ENCODE measurements at regions not wholly inside any gene's neighbourhood (a gene's known extent, or its start where the extent isn't known, plus 50 kb on each side); places are given as distances from the start of the nearest gene placed in this dataset.

DNA sequence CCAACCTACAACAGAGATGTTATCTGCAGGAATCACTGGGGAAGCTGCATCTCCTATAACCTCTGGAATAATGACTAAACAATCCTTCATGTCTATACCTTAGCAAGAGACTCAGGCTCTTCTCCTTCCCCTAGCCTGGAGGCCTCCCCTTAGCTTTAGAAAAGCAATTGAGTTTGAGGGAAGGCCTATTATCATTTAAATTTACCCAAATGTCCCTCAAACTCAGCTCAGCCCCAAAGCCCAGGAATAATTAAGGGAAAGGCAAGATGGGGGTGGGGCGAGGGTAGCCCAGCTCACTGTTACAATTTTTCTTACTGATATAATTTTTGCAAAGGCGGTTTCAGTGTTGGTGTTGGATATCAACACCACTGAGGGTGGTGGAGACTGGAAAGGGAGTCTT is 151.4 kb upstream of the EEA1 start:
- H3K79me2 ChIP-seq (ENCODE audit: insufficient read depth, low read length), result no peaks in the 10 kb centered on the region
- intact Hi-C loops (cut with micrococcal nuclease), result no loop called here
- H3K4me1 ChIP-seq (ENCODE audit: control insufficient read depth in 1 of 2, insufficient read depth in 2 of 2, low read length in 2 of 2), result no peaks in the 10 kb centered on the region
- ChIA-PET RAD21 (ENCODE audit: low non-redundant PET in 1 of 2, low total read pairs in 2 of 2, uncharacterized antibody in 2 of 2, unreplicated experiment in 2 of 2) (no interaction called here), POLR2A (no interaction called here), CTCF (no interaction called here)
- H3K4me3 ChIP-seq (replicated peaks in 1 of 2; ENCODE audit: low read depth in 1 of 2, low read length in 2 of 2), result no peak overlapping the region
- TF ChIP-seq POLR2AphosphoS5 (IDR thresholded peaks at IDR 0.05; ENCODE audit: low read depth, low read length) (no peak), EZH2phosphoT487 (IDR thresholded peaks at IDR 0.05; ENCODE audit: borderline replicate concordance) (no peak), JUND (IDR thresholded peaks at IDR 0.05) (no peak), POLR2A (IDR thresholded peaks at IDR 0.05; ENCODE audit: borderline replicate concordance, extremely low read depth, insufficient read depth, insufficient read length) (no peak), CBX3 (IDR thresholded peaks at IDR 0.05; ENCODE audit: low read depth) (no peak), SIN3A (IDR thresholded peaks at IDR 0.05; ENCODE audit: low read depth) (no peak), SRF (IDR thresholded peaks at IDR 0.05; ENCODE audit: low read depth) (no peak)
- DNase-seq (ENCODE audit: low read depth, low spot score), result no peak
- no peak for ATAC-seq
- no peak overlapping the region for H3K4me2 ChIP-seq (ENCODE audit: low read length)
- H3K27ac ChIP-seq (ENCODE audit: low read depth, low read length), result no peak overlapping the region
- H2AFZ ChIP-seq (ENCODE audit: low read depth, low read length, poor library complexity, severe bottlenecking), result no peak overlapping the region
- no peaks in the 10 kb centered on the region for H3K9me2 ChIP-seq (ENCODE audit: insufficient read depth)
- H4K20me1 ChIP-seq (ENCODE audit: insufficient read depth), result no peaks in the 10 kb centered on the region
- H3K9me3 ChIP-seq (ENCODE audit: control insufficient read depth in 1 of 2, insufficient read depth in 1 of 2, low read depth in 1 of 2, low read length in 2 of 2), result no peaks in the 10 kb centered on the region
- no peak overlapping the region for H3K9ac ChIP-seq (ENCODE audit: low read length)
- H3K27me3 ChIP-seq (ENCODE audit: insufficient read depth, low read length), result no peaks in the 10 kb centered on the region
- no peaks in the 10 kb centered on the region for H3K36me3 ChIP-seq (ENCODE audit: control insufficient read depth in 1 of 2, insufficient read depth in 2 of 2, low read length in 2 of 2)
- BruUV-seq (replicated peaks), result no TSS peak

DNA sequence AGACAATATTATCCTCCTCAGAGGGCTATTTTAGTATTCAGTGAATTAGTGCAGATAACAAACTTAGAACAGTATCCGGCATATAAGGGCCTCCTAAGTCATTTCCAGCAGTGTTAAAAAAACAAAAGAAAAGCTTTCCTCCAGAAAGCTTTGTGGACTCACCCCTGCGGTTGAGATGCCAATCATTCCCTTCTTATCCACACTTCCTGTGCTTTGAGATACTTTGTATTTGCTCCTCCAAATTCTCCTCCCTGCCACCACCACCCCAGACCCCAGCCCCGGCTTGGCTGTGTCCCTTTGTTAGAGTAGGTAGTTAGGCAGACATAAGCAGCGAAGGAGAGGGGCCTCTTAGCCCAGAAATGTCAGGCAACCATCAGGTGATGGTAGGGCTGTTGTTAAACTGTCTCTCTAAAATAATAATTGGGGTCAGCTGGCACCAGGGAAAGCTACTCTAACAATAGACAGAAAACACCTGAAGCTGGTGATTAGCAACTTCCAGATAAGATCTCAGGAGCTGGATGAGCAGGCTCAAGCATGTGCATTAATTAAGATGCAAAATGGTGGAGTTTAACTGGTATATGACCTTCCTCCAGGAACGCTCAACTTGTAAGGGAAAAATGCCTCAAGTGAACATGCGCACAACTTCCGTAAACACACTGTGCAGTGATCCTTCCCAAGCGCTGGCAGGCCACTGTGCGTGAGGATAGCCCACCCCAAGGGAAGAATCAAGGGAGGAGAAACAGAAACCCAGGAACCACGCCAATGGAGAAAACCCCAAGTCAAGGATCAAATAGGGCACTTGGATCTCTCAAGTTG is 152.1 kb upstream of the EEA1 start:
- CTCF ChIA-PET, result no interaction called here
- ATAC-seq (no peak), DNase-seq (ENCODE audit: low read depth, low spot score) (no peak)
- TF ChIP-seq TCF7L2 (IDR thresholded peaks at IDR 0.05; ENCODE audit: borderline replicate concordance, extremely low read depth, insufficient read depth, insufficient read length), result no peak
- no peak for TF ChIP-seq SRF (IDR thresholded peaks at IDR 0.05; ENCODE audit: low read depth)
- TF ChIP-seq CBX3 (IDR thresholded peaks at IDR 0.05; ENCODE audit: low read depth), result no peak
- no peak for TF ChIP-seq CEBPB (IDR thresholded peaks at IDR 0.05; ENCODE audit: low read depth)
- TF ChIP-seq, protein P1, sequence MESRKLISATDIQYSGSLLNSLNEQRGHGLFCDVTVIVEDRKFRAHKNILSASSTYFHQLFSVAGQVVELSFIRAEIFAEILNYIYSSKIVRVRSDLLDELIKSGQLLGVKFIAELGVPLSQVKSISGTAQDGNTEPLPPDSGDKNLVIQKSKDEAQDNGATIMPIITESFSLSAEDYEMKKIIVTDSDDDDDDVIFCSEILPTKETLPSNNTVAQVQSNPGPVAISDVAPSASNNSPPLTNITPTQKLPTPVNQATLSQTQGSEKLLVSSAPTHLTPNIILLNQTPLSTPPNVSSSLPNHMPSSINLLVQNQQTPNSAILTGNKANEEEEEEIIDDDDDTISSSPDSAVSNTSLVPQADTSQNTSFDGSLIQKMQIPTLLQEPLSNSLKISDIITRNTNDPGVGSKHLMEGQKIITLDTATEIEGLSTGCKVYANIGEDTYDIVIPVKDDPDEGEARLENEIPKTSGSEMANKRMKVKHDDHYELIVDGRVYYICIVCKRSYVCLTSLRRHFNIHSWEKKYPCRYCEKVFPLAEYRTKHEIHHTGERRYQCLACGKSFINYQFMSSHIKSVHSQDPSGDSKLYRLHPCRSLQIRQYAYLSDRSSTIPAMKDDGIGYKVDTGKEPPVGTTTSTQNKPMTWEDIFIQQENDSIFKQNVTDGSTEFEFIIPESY (IDR thresholded peaks at IDR 0.05; ENCODE audit: extremely low read depth, insufficient replicate concordance, low read length), result no peak
- TF ChIP-seq, protein P2, sequence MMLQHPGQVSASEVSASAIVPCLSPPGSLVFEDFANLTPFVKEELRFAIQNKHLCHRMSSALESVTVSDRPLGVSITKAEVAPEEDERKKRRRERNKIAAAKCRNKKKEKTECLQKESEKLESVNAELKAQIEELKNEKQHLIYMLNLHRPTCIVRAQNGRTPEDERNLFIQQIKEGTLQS (IDR thresholded peaks at IDR 0.05), result no peak
- TF ChIP-seq SP1 (IDR thresholded peaks at IDR 0.05; ENCODE audit: low read depth), result no peak
- no peak for TF ChIP-seq YY1 (IDR thresholded peaks at IDR 0.05; ENCODE audit: extremely low read depth, insufficient replicate concordance, low read depth, low read length)
- TF ChIP-seq FOSL1 (IDR thresholded peaks at IDR 0.05; ENCODE audit: low read depth), result no peak
- no peak for TF ChIP-seq JUND (IDR thresholded peaks at IDR 0.05)
- TF ChIP-seq EGR1 (IDR thresholded peaks at IDR 0.05; ENCODE audit: low read depth), result no peak
- TF ChIP-seq EZH2phosphoT487 (IDR thresholded peaks at IDR 0.05; ENCODE audit: borderline replicate concordance), result no peak
- no peak for TF ChIP-seq ZFX (IDR thresholded peaks at IDR 0.05)
- TF ChIP-seq EZH2 (IDR thresholded peaks at IDR 0.05), result no peak

More for the DNA sequence above, 152.1 kb upstream of the EEA1 start:
- no peaks in the 10 kb centered on the region for H3K79me2 ChIP-seq (ENCODE audit: insufficient read depth, low read length)
- no peak overlapping the region for H3K9ac ChIP-seq (ENCODE audit: low read length)
- intact Hi-C loops (cut with micrococcal nuclease), result no loop called here
- no peaks in the 10 kb centered on the region for H3K4me1 ChIP-seq (ENCODE audit: control insufficient read depth in 1 of 2, insufficient read depth in 2 of 2, low read length in 2 of 2)
- H3K4me3 ChIP-seq (replicated peaks in 1 of 2; ENCODE audit: low read depth in 1 of 2, low read length in 2 of 2), result no peak overlapping the region
- H3K9me3 ChIP-seq (ENCODE audit: control insufficient read depth in 1 of 2, insufficient read depth in 1 of 2, low read depth in 1 of 2, low read length in 2 of 2), result 0 out of 4 replicates have a peak, but pooled peaks cover 0 to 2% of the 10 kb centered on the region in 2 experiments
- H3K9me2 ChIP-seq (ENCODE audit: insufficient read depth), result no peaks in the 10 kb centered on the region
- no TSS peak for BruUV-seq (replicated peaks)
- H3K27ac ChIP-seq (ENCODE audit: low read depth, low read length), result no peak overlapping the region
- no peak overlapping the region for H2AFZ ChIP-seq (ENCODE audit: low read depth, low read length, poor library complexity, severe bottlenecking)
- no peak overlapping the region for H3K4me2 ChIP-seq (ENCODE audit: low read length)
- RAD21 ChIA-PET (ENCODE audit: low non-redundant PET in 1 of 2, low total read pairs in 2 of 2, uncharacterized antibody in 2 of 2, unreplicated experiment in 2 of 2), result no interaction called here
- no peaks in the 10 kb centered on the region for H4K20me1 ChIP-seq (ENCODE audit: insufficient read depth)
- no peaks in the 10 kb centered on the region for H3K27me3 ChIP-seq (ENCODE audit: insufficient read depth, low read length)
- POLR2A ChIA-PET, result no interaction called here
- H3K36me3 ChIP-seq (ENCODE audit: control insufficient read depth in 1 of 2, insufficient read depth in 2 of 2, low read length in 2 of 2), result no peaks in the 10 kb centered on the region
